ENCODE measurements at regions not wholly inside any gene's neighbourhood (a gene's known extent, or its start where the extent isn't known, plus 50 kb on each side); places are given as distances from the start of the nearest gene placed in this dataset.
A peak's percentile ranks its signal among the peaks of the same experiment; 100 is the strongest.

DNA sequence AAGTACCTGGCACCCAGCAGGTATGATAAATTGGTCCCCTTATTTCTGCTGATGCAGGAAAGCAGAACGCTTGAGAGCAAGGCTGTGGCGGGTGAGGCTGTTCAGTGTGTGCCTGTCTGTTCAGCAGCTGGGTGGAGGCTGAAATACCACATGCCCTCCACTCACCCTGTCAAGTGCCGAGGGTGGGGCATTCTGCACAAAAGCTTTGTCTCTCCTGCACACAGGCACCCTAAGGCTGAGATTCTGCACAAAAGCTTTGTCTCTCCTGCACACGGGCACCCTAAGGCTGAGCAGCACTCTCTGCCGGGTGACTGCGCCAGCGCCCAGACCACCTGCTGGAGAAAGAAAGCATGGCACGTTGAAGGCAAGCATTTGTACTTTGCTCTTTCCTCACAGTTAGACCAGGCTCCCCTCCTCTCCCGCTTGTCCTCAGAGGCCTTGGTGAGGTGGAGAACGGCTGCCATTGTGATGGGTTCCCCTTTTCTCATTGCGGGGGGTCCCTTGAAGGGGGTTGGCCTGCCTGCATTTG lies 97.5 kb downstream of the BDH1 start:
- CTCF ChIA-PET (ENCODE audit: low intra/inter-chr PET ratio, low total read pairs): interaction anchor here (1.1 to 1.3 kb wide), 3 partner anchors 43 to 202 kb away, joined by 3 to 4 read pairs (median 3); no protein-coding TSS in a partner anchor
- H3K4me1 ChIP-seq (ENCODE audit: insufficient read depth, low read length): peaks cover 57% of the 10 kb centered on the region
- H3K36me3 ChIP-seq (replicated peaks in 1 of 2; ENCODE audit: control insufficient read depth in 1 of 2, insufficient read depth in 2 of 2, low read length in 2 of 2): no peaks in the 10 kb centered on the region
- H3K9me3 ChIP-seq (ENCODE audit: low read length): no peaks in the 10 kb centered on the region
- H3K27ac ChIP-seq (ENCODE audit: extremely low read length, insufficient read depth, low read length): peak overlapping the region; percentile 58
- ATAC-seq (peak; percentile 93), DNase-seq (ENCODE audit: low spot score) (peak; percentile 80), FAIRE-seq (peak; percentile 91)
- H2AFZ ChIP-seq (ENCODE audit: low read length): peak overlapping the region; percentile 34
- POLR2A ChIA-PET: interaction anchor here (0.7 to 3.1 kb wide), 6 partner anchors 10 to 201 kb away, joined by 3 to 22 read pairs (median 11); no protein-coding TSS in a partner anchor
- in situ Hi-C loops (cut with HindIII; ENCODE audit: extremely low pct_ligation_motif_present, low pct_unique_long_range_greater_than_20kb): loop anchor here (10.0 kb wide), 1 partner anchor 193 kb away; no protein-coding TSS in a partner anchor
- peak overlapping the region; percentile 37 to 63 (median 44); a peak in 5 of 6 replicates for H3K4me3 ChIP-seq (replicated peaks in 1 of 3; ENCODE audit: insufficient read depth in 1 of 3, low read depth in 2 of 3, low read length in 3 of 3)
- no TSS peak for BruUV-seq (replicated peaks)
- WGBS (ENCODE audit: low lambda C conversion rate): 17% methylated on average over 5 of the region's 11 CpGs
- intact Hi-C loops (cut with micrococcal nuclease; ENCODE audit: unreplicated experiment): loop anchor here (1.0 to 2.0 kb wide), 3 partner anchors 45 to 201 kb away; no protein-coding TSS in a partner anchor
- H4K20me1 ChIP-seq (ENCODE audit: insufficient read depth, low read length): no peaks in the 10 kb centered on the region
- H3K27me3 ChIP-seq (ENCODE audit: control insufficient read depth in 1 of 2, insufficient read depth in 2 of 2, low read length in 2 of 2): no peaks in the 10 kb centered on the region
- peak overlapping the region; percentile 93 for H3K4me2 ChIP-seq (ENCODE audit: low read depth, low read length)
- H3K79me2 ChIP-seq (ENCODE audit: insufficient read depth, low read length): peaks cover 3% of the 10 kb centered on the region
- H3K9ac ChIP-seq (ENCODE audit: insufficient read depth, low read depth, low read length): peak overlapping the region; percentile 5; the same call in 1 of the 2 replicates
- TF ChIP-seq ZNF496 (CRISPR knock-in tag; IDR thresholded peaks at IDR 0.05; ENCODE audit: insufficient replicate concordance) (no peak), BORCS8-MEF2B (CRISPR knock-in tag; IDR thresholded peaks at IDR 0.05) (peak; percentile 17; the same call in 1 of the 2 replicates), TEAD3 (CRISPR knock-in tag; optimal IDR thresholded peaks at IDR 0.05; ENCODE audit: borderline replicate concordance) (peak; percentile 68), MLLT10 (CRISPR knock-in tag; IDR thresholded peaks at IDR 0.05) (no peak), ZSCAN9 (CRISPR knock-in tag; IDR thresholded peaks at IDR 0.05; ENCODE audit: borderline replicate concordance) (no peak), CEBPG (CRISPR knock-in tag; IDR thresholded peaks at IDR 0.05) (peak; percentile 24; the same call in 1 of the 2 replicates), ZNF577 (CRISPR knock-in tag; IDR thresholded peaks at IDR 0.05; ENCODE audit: borderline replicate concordance, low read depth) (no peak), AHR (CRISPR knock-in tag; IDR thresholded peaks at IDR 0.05) (no peak), RAD21 (CRISPR knock-in tag; IDR thresholded peaks at IDR 0.05) (peak; percentile 86), CTCF (CRISPR knock-in tag; IDR thresholded peaks at IDR 0.05) (peak; percentile 77), ESRRA (CRISPR knock-in tag; IDR thresholded peaks at IDR 0.05; ENCODE audit: low read depth) (no peak), GFI1 (CRISPR knock-in tag; IDR thresholded peaks at IDR 0.05; ENCODE audit: borderline replicate concordance) (peak; percentile 47; the same call in 1 of the 2 replicates), KDM3A (CRISPR knock-in tag; IDR thresholded peaks at IDR 0.05; ENCODE audit: low read depth) (peak; percentile 46; the same call in 1 of the 2 replicates), MNT (IDR thresholded peaks at IDR 0.05) (no peak), MAZ (IDR thresholded peaks at IDR 0.05; ENCODE audit: borderline replicate concordance, low read depth, low read length) (no peak), MAZ (CRISPR knock-in tag; IDR thresholded peaks at IDR 0.05; ENCODE audit: low read depth) (no peak), EP300 (IDR thresholded peaks at IDR 0.05; ENCODE audit: low read depth in 2 of 2, low read length in 2 of 2) (0 out of 4 replicates have a peak, but pooled peaks of 1 of the 2 experiments have one; percentile 24), EP300 (CRISPR knock-in tag; IDR thresholded peaks at IDR 0.05; ENCODE audit: borderline replicate concordance) (0 out of 2 replicates have a peak, but pooled peaks have one; percentile 35), CHD4 (IDR thresholded peaks at IDR 0.05; ENCODE audit: borderline replicate concordance, low read length) (no peak), POLR2G (IDR thresholded peaks at IDR 0.05; ENCODE audit: low read depth, low read length) (0 out of 2 replicates have a peak, but pooled peaks have one; percentile 18)
- TF ChIP-seq, protein P1, sequence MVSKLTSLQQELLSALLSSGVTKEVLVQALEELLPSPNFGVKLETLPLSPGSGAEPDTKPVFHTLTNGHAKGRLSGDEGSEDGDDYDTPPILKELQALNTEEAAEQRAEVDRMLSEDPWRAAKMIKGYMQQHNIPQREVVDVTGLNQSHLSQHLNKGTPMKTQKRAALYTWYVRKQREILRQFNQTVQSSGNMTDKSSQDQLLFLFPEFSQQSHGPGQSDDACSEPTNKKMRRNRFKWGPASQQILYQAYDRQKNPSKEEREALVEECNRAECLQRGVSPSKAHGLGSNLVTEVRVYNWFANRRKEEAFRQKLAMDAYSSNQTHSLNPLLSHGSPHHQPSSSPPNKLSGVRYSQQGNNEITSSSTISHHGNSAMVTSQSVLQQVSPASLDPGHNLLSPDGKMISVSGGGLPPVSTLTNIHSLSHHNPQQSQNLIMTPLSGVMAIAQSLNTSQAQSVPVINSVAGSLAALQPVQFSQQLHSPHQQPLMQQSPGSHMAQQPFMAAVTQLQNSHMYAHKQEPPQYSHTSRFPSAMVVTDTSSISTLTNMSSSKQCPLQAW (CRISPR knock-in tag; IDR thresholded peaks at IDR 0.05): peak; percentile 69; the same call in 1 of the 2 replicates

All from HepG2 (cell line).